GM10266 (cell line): ENCODE measurements at regions not wholly inside any gene's neighbourhood (a gene's known extent, or its start where the extent isn't known, plus 50 kb on each side); places are given as distances from the start of the nearest gene placed in this dataset.

Experiments
- DNase-seq: peaks from one replicate; pipeline ENCODE4 v3.0.0; 2012; ENCODE audit errors: extremely low spot score
- CTCF ChIP-seq: IDR thresholded peaks from 2 replicates; pipeline ENCODE4 v1.5.1; 2012; ENCODE audit warnings: mild to moderate bottlenecking, low read depth; ENCODE audit not compliant: control insufficient read depth, insufficient read depth; ENCODE audit errors: missing control alignments

DNA sequence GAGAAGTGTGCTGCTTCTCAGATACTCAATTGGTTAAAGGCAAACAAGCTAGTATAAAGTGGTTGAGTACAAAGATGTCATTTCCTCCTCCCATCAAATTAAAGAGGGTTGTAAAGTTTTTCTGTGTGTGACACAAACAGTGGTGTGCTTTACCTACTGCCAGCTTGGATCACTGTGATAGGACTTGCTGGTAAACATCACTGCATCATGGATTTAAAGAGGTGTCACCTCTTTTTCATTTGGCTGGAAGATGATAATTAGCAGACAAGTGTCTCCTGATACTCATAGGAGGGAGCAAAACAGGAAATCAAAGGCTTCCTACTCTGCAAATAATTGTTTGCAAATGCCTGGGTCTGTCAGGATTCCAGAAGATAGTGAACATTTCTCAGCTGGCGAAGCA is 200.5 kb downstream of the MDFIC start:
- no peak for TF ChIP-seq CTCF

DNA sequence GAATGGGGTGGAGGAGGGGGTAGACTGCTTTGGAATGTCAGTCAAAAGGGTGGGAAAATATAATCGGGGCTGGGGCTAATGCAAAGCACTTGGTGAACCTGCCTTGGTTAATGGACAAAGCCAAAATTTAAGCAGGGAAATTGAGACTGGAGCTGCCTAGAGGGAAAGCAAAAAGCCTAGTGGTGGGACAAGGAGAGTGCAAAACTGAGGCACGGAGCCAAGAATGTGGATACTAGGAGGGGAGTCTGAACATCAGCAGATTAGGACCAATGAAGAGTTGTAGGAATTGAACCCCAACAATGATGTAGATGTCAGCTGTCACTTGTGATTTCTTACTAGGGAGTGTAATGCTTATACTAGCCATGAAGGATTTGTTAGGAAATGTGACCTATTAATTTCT is 195.9 kb downstream of the MDFIC start:
- no peak for DNase-seq
- TF ChIP-seq CTCF, result no peak

More for the DNA sequence above, 200.5 kb downstream of the MDFIC start:
- no peak for DNase-seq

DNA sequence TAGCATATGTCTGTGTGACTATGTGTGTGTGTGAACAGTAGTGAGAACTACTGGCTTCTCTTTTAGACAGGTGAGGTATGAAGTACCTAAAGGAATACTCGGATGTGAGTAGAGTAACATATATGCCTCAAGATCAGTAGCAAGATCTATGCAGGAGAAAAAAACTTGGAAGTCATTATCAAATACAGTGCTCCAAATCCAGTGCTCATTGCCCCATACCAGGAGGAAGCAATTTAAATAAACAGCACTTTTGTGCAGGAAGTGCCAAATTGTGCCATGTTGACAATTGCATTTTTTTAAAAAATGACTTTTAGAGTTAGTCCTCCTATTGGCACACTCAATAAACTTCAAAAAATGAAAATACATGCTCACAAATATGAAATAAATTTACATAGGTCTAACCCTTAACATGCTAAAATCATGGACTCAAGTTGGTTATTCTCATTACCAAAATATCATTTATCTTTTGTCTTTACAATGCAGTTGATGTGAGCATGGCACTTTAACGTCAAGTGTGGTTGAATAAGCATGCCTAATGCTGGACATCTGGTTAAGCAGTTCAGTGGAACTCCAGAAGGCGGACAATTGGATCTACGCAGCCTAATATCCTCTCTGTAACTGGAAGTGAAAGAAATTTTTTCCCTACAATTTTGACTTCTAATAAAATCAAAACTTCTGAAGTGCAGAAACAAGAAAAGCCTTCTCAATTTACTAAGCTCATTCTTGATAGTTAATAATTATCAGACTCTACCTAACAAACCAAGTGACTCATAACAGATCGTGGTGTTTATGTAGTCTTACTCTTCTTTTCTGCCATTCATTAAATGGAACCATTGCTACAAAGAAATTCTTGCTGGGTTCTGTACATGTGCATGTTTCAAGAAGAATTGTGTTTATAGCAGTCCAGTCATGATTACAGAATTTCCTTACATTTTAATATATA is 195.2 kb downstream of the MDFIC start:
- DNase-seq, result no peak

DNA sequence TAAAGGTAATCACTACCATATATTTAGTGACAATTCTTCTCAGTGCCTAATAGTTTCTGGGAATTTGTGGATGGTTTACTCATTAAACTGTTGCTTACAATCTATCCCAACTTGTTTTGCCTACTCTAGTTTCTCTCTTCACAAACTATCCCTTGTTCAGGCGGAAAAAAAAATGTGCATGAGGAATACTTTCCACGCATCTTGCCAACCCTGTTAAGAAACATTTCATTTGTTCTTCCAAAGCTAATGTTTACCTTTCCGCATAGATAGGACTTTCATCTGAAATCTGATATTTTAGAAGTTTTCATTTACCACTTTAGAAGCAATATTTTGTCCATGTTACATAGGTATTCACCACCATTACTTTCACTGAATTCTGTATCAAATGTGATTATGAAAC is 191.9 kb downstream of the MDFIC start:
- no peak for TF ChIP-seq CTCF
- no peak for DNase-seq

More for the DNA sequence above, 195.2 kb downstream of the MDFIC start:
- TF ChIP-seq CTCF, result no peak

DNA sequence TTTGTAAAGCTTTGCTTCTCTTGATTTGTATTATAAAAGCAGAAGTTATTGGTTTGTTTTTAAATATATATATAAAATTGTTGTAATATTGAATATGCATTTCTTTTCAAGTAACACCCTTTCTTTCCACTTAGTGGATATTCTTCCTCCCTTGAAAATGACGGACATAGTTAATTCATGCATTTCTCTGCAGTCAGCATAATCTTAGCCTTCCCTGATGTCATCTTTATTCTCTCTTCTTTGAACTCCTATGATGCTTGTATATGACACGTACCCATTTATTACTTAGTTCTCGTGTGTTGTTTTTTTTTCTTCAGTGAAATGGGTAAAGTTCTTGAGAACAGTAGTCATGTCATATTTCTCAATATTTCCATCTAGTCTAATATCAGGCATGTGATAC is 191.2 kb downstream of the MDFIC start:
- no peak for TF ChIP-seq CTCF
- DNase-seq, result no peak

DNA sequence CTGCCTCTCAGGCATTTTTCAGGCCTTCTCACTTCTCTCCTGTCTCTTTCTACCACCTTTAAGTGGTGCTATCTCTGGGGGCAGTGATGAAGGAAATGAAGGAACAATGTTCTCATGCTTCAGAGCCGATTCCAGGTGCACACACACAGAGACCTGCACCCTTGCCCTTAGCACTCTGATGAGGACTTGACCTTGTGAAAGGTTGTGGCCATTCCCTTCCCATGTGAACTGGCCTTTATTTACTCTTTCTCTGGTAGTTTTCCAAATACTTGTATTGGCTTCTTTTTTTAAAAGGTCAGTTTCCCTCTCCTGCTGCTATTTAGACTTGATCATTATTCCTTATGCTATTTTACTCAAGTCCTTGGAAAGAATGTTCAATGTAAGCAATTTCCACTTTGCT is 188.6 kb downstream of the MDFIC start:
- no peak for TF ChIP-seq CTCF
- no peak for DNase-seq

GRCh38 chr7:115106316-115106715 is 184.4 kb downstream of the MDFIC start:
- DNase-seq, result no peak
- no peak for TF ChIP-seq CTCF
